GM23338 (cell line): ENCODE measurements at regions not wholly inside any gene's neighbourhood (a gene's known extent, or its start where the extent isn't known, plus 50 kb on each side); places are given as distances from the start of the nearest gene placed in this dataset.

Experiments
- ATAC-seq: fragments of 200-7000 bp; cut with Tn5 transposase; 3 replicates; pipeline ENCODE4 v1.9.1; 2020
- DNase-seq: peaks from one replicate; pipeline ENCODE4 v3.0.0-alpha.2; 2015; ENCODE audit warnings: low spot score
- H2AFZ ChIP-seq: fragments of 200-600 bp; sonication (generic); 2 replicates; pipeline ENCODE4 v1.8.0; 2016; ENCODE audit warnings: antibody characterized with exemption, mild to moderate bottlenecking, moderate library complexity
- H3F3A ChIP-seq: fragments of 200-600 bp; sonication (generic); replicated peaks from 2 replicates; pipeline ENCODE4 v1.8.0; 2017; ENCODE audit warnings: antibody characterized with exemption, mixed run types, low read depth
- H3K27ac ChIP-seq: fragments of 200-600 bp; sonication (generic); 2 replicates; pipeline ENCODE4 v1.6.1; 2016; ENCODE audit warnings: low read depth
- H3K27me3 ChIP-seq: fragments of 200-600 bp; sonication (generic); 2 replicates; pipeline ENCODE4 v1.8.0; 2016; ENCODE audit warnings: mild to moderate bottlenecking, mixed run types, moderate library complexity; ENCODE audit not compliant: insufficient read depth
- H3K36me3 ChIP-seq: fragments of 200-600 bp; sonication (generic); 2 replicates; pipeline ENCODE4 v1.8.0; 2016; ENCODE audit warnings: mild to moderate bottlenecking; ENCODE audit not compliant: insufficient read depth
- H3K4me1 ChIP-seq: fragments of 200-600 bp; sonication (generic); 2 replicates; pipeline ENCODE4 v1.8.0; 2016; ENCODE audit warnings: mild to moderate bottlenecking, moderate library complexity; ENCODE audit not compliant: insufficient read depth
- H3K4me2 ChIP-seq: fragments of 200-600 bp; sonication (generic); 2 replicates; pipeline ENCODE4 v1.7.1; 2017; ENCODE audit warnings: mixed run types
- H3K4me3 ChIP-seq: fragments of 200-600 bp; sonication (generic); 2 replicates; pipeline ENCODE4 v1.6.1; 2016; ENCODE audit warnings: mixed run types
- H3K79me2 ChIP-seq: fragments of 200-600 bp; sonication (generic); replicated peaks from 2 replicates; pipeline ENCODE4 v1.8.0; 2017; ENCODE audit warnings: mild to moderate bottlenecking; ENCODE audit not compliant: insufficient read depth
- H3K9me2 ChIP-seq: fragments of 200-600 bp; sonication (generic); 2 replicates; pipeline ENCODE4 v1.8.0; 2017; ENCODE audit not compliant: insufficient read depth
- H4K20me1 ChIP-seq: fragments of 200-600 bp; sonication (generic); replicated peaks from 2 replicates; pipeline ENCODE4 v1.8.0; 2017; ENCODE audit warnings: mild to moderate bottlenecking; ENCODE audit not compliant: insufficient read depth
- H3K27ac Mint-ChIP-seq: 2 replicates; pipeline ENCODE4 v1.8.0; 2020; ENCODE audit warnings: inconsistent platforms, mild to moderate bottlenecking, moderate library complexity, mixed read lengths
- H3K27me3 Mint-ChIP-seq: 3 replicates; pipeline ENCODE4 v1.8.0; 2022; ENCODE audit warnings: low read depth, mild to moderate bottlenecking, moderate library complexity, mixed read lengths, inconsistent platforms; ENCODE audit not compliant: insufficient read depth, poor library complexity
- H3K36me3 Mint-ChIP-seq: 3 replicates; pipeline ENCODE4 v1.8.0; 2021; ENCODE audit warnings: low read depth, mild to moderate bottlenecking, inconsistent platforms, moderate library complexity, mixed read lengths
- H3K4me1 Mint-ChIP-seq: 3 replicates; pipeline ENCODE4 v1.8.0; 2020; ENCODE audit warnings: mild to moderate bottlenecking, inconsistent platforms, mixed read lengths
- H3K4me3 Mint-ChIP-seq: 3 replicates; pipeline ENCODE4 v1.8.0; 2021; ENCODE audit warnings: moderate library complexity, mild to moderate bottlenecking, inconsistent platforms, mixed read lengths
- H3K9me3 Mint-ChIP-seq: 3 replicates; pipeline ENCODE4 v1.8.0; 2020; ENCODE audit warnings: moderate library complexity, mild to moderate bottlenecking, inconsistent platforms, mixed read lengths
- CREB1 ChIP-seq: fragments of 250-450 bp; sonication (Bioruptor Pico); IDR thresholded peaks from 2 replicates; pipeline ENCODE4 v1.5.0; 2020; ENCODE audit warnings: low read depth, mild to moderate bottlenecking, moderate library complexity
- ETS1 ChIP-seq: IDR thresholded peaks from 2 replicates; pipeline ENCODE4 v1.6.1; 2016; ENCODE audit warnings: antibody characterized with exemption
- EZH2 ChIP-seq: fragments of 200-600 bp; sonication (generic); IDR thresholded peaks from one replicate; pipeline ENCODE4 v1.8.0; 2017; ENCODE audit warnings: antibody characterized with exemption, mild to moderate bottlenecking, low read depth; ENCODE audit not compliant: unreplicated experiment
- EZH2phosphoT487 ChIP-seq: fragments of 200-600 bp; sonication (generic); IDR thresholded peaks from one replicate; pipeline ENCODE4 v1.8.1; 2018; ENCODE audit warnings: antibody characterized with exemption; ENCODE audit not compliant: unreplicated experiment
- NANOG ChIP-seq: IDR thresholded peaks from 2 replicates; pipeline ENCODE4 v1.6.1; 2016; ENCODE audit warnings: antibody characterized with exemption, borderline replicate concordance
- STAT1 ChIP-seq: IDR thresholded peaks from one replicate; pipeline ENCODE4 v1.6.1; 2016; ENCODE audit warnings: antibody characterized with exemption; ENCODE audit not compliant: unreplicated experiment
- ZNF331 ChIP-seq: fragments of 250-450 bp; sonication (Bioruptor Pico); IDR thresholded peaks from 2 replicates; pipeline ENCODE4 v1.5.0; 2020; ENCODE audit warnings: low read depth, mild to moderate bottlenecking, moderate library complexity
- TF ChIP-seq, protein P1 (sequence below), 2 experiments: fragments of 200-600 bp in 1 of 2; sonication (generic) in 1 of 2; conservative IDR thresholded peaks; 2 replicates each; pipeline versions ENCODE4 v1.5.1 to v1.6.1; 2016 to 2017; ENCODE audit warnings: antibody characterized with exemption in 2 of 2, low read depth in 2 of 2, mild to moderate bottlenecking in 2 of 2, moderate library complexity in 1 of 2
- TF ChIP-seq, protein P2 (sequence below): fragments of 250-450 bp; sonication (Bioruptor Pico); IDR thresholded peaks from 2 replicates; pipeline ENCODE4 v1.5.0; 2020; ENCODE audit warnings: mild to moderate bottlenecking, moderate library complexity

- TF ChIP-seq, protein P1, sequence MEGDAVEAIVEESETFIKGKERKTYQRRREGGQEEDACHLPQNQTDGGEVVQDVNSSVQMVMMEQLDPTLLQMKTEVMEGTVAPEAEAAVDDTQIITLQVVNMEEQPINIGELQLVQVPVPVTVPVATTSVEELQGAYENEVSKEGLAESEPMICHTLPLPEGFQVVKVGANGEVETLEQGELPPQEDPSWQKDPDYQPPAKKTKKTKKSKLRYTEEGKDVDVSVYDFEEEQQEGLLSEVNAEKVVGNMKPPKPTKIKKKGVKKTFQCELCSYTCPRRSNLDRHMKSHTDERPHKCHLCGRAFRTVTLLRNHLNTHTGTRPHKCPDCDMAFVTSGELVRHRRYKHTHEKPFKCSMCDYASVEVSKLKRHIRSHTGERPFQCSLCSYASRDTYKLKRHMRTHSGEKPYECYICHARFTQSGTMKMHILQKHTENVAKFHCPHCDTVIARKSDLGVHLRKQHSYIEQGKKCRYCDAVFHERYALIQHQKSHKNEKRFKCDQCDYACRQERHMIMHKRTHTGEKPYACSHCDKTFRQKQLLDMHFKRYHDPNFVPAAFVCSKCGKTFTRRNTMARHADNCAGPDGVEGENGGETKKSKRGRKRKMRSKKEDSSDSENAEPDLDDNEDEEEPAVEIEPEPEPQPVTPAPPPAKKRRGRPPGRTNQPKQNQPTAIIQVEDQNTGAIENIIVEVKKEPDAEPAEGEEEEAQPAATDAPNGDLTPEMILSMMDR (conservative IDR thresholded peaks at IDR 0.05; ENCODE audit: low read depth in 2 of 2) = no peak
- TF ChIP-seq CREB1 (CRISPR knock-in tag) (no peak), EZH2phosphoT487 (no peak), EZH2 (no peak), ETS1 (no peak)
Measured at GRCh38 chr9:115382865-115383264, 264.9 kb upstream of the TNC start (continued).

DNA sequence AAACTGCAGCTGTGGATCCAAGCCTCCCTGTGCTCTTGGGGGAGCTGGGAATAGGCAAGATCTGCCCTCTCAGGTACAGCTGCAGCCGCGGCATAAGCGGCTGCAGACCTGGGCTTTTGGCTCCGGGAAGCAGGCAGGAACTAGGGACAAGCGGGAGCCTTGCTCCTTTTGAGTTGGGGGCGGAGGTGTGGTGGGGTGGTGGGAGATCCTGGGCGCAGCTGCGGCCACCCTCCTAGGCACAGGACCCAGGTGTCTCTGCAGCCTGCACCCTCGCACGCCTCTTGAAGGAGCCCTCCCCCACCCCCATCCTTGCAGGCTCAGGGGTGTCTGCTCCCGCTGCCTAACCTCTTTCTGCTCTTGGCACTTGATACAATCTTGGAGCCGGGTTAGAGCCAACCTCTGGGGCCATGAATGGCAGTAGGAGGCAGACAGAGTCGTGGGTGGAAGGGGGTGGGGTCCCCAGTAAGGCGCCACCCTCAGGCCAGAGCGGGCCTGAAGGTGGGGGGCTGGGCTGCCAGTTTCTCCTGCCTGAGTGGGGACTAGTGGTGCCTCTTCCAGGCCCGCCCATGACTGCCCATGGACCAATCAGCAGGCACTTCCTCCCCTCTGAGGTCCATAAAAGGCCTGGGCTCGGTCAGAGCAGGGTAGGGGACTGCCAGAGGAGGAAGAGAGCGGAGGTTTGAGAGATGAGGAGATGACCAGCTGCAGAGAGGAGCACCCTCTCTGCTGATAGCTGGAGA is 267.6 kb upstream of the TNC start:
- peaks cover 5% of the 10 kb centered on the region; the same call in 1 of the 2 replicates for H3K36me3 ChIP-seq
- Mint-ChIP-seq H3K27ac (no peak overlapping the region), H3K27me3 (peaks cover 2% of the 10 kb centered on the region), H3K36me3 (peaks cover 24% of the 10 kb centered on the region), H3K4me1 (no peaks in the 10 kb centered on the region), H3K9me3 (peaks cover 45% of the 10 kb centered on the region), H3K4me3 (no peak overlapping the region)
- H3K4me3 ChIP-seq = no peak overlapping the region
- no peaks in the 10 kb centered on the region; the same call in 1 of the 2 replicates for H3K9me2 ChIP-seq
- H3K27me3 ChIP-seq = no peaks in the 10 kb centered on the region
- H2AFZ ChIP-seq = no peak overlapping the region
- H4K20me1 ChIP-seq = no peaks in the 10 kb centered on the region
- no peak overlapping the region for H3K27ac ChIP-seq
- H3K79me2 ChIP-seq = no peaks in the 10 kb centered on the region
- no peak overlapping the region for H3K4me2 ChIP-seq
- DNase-seq (peak; percentile 17), ATAC-seq (peak; percentile 59)
- H3F3A ChIP-seq = no peaks in the 10 kb centered on the region
- H3K4me1 ChIP-seq = no peaks in the 10 kb centered on the region; the same call in 1 of the 2 replicates
- TF ChIP-seq, protein P2, sequence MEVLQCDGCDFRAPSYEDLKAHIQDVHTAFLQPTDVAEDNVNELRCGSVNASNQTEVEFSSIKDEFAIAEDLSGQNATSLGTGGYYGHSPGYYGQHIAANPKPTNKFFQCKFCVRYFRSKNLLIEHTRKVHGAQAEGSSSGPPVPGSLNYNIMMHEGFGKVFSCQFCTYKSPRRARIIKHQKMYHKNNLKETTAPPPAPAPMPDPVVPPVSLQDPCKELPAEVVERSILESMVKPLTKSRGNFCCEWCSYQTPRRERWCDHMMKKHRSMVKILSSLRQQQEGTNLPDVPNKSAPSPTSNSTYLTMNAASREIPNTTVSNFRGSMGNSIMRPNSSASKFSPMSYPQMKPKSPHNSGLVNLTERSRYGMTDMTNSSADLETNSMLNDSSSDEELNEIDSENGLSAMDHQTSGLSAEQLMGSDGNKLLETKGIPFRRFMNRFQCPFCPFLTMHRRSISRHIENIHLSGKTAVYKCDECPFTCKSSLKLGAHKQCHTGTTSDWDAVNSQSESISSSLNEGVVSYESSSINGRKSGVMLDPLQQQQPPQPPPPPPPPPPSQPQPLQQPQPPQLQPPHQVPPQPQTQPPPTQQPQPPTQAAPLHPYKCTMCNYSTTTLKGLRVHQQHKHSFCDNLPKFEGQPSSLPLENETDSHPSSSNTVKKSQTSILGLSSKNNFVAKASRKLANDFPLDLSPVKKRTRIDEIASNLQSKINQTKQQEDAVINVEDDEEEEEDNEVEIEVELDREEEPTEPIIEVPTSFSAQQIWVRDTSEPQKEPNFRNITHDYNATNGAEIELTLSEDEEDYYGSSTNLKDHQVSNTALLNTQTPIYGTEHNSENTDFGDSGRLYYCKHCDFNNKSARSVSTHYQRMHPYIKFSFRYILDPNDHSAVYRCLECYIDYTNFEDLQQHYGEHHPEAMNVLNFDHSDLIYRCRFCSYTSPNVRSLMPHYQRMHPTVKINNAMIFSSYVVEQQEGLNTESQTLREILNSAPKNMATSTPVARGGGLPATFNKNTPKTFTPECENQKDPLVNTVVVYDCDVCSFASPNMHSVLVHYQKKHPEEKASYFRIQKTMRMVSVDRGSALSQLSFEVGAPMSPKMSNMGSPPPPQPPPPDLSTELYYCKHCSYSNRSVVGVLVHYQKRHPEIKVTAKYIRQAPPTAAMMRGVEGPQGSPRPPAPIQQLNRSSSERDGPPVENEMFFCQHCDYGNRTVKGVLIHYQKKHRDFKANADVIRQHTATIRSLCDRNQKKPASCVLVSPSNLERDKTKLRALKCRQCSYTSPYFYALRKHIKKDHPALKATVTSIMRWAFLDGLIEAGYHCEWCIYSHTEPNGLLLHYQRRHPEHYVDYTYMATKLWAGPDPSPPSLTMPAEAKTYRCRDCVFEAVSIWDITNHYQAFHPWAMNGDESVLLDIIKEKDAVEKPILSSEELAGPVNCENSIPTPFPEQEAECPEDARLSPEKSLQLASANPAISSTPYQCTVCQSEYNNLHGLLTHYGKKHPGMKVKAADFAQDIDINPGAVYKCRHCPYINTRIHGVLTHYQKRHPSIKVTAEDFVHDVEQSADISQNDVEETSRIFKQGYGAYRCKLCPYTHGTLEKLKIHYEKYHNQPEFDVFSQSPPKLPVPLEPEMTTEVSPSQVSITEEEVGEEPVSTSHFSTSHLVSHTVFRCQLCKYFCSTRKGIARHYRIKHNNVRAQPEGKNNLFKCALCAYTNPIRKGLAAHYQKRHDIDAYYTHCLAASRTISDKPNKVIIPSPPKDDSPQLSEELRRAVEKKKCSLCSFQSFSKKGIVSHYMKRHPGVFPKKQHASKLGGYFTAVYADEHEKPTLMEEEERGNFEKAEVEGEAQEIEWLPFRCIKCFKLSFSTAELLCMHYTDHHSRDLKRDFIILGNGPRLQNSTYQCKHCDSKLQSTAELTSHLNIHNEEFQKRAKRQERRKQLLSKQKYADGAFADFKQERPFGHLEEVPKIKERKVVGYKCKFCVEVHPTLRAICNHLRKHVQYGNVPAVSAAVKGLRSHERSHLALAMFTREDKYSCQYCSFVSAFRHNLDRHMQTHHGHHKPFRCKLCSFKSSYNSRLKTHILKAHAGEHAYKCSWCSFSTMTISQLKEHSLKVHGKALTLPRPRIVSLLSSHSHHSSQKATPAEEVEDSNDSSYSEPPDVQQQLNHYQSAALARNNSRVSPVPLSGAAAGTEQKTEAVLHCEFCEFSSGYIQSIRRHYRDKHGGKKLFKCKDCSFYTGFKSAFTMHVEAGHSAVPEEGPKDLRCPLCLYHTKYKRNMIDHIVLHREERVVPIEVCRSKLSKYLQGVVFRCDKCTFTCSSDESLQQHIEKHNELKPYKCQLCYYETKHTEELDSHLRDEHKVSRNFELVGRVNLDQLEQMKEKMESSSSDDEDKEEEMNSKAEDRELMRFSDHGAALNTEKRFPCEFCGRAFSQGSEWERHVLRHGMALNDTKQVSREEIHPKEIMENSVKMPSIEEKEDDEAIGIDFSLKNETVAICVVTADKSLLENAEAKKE (CRISPR knock-in tag) = no peak
- TF ChIP-seq, protein P1 (conservative IDR thresholded peaks at IDR 0.05; ENCODE audit: low read depth in 2 of 2) = no peak
- TF ChIP-seq EZH2phosphoT487 (no peak), NANOG (no peak), STAT1 (no peak), CREB1 (CRISPR knock-in tag) (no peak), ZNF331 (no peak)
